K562 (cell line): ENCODE measurements at regions not wholly inside any gene's neighbourhood (a gene's known extent, or its start where the extent isn't known, plus 50 kb on each side); places are given as distances from the start of the nearest gene placed in this dataset.

Experiments used
- ATAC-seq: fragments of 200-7000 bp; cut with Tn5 transposase; 3 replicates; pipeline ENCODE4 v1.9.1; 2020; ENCODE audit warnings: moderate library complexity
- BruUV-seq: library from RNA; stranded (reverse); fragments of 400-500 nt; replicated peaks from 2 replicates; lab custom pipeline; 2021; lab: Mats Ljungman, UMichigan
- CTCF ChIA-PET: fragments of 300-600 bp; formaldehyde crosslinking; extraction: SDS; loops from one replicate; lab custom pipeline; 2021; ENCODE audit warnings: low intra/inter-chr PET ratio; lab: Yijun Ruan, JAX
- POLR2A ChIA-PET: fragments of 300-600, 350-650 bp; sonication (Branson Sonifier 250); formaldehyde crosslinking; extraction: SDS; loops from one replicate; lab custom pipeline; 2021; ENCODE audit warnings: antibody characterized with exemption, inconsistent platforms; lab: Yijun Ruan, JAX
- DNase-seq, 4 experiments: peaks; one replicate each; pipeline versions ENCODE4 v3.0.0 to v3.0.0-alpha.2; 2011 to 2018; ENCODE audit warnings: low spot score in 3 of 4, mixed read lengths in 3 of 4; ENCODE audit errors: extremely low read depth in 1 of 4
- FAIRE-seq: peaks from 2 replicates; lab custom pipeline; 2011; peaks lifted over from hg19 to GRCh38; lab: Jason Lieb, UNC
- H2AFZ ChIP-seq: 2 replicates; pipeline ENCODE4 v1.6.0; 2011; ENCODE audit warnings: low read depth, low read length, control low read depth, inconsistent platforms
- H3K27ac ChIP-seq: fragments of 200-600 bp; 3 replicates; pipeline ENCODE4 v1.8.0; 2011; ENCODE audit warnings: low read depth, mild to moderate bottlenecking, control low read depth, inconsistent platforms, low read length, moderate library complexity, mixed read lengths; ENCODE audit errors: extremely low read depth
- H3K27me3 ChIP-seq, 2 experiments: fragments of 300-600 bp in 1 of 2; 2 replicates in 1 of 2; 3 replicates in 1 of 2; pipeline versions ENCODE4 v1.6.0 to v1.8.0; 2011; ENCODE audit warnings: inconsistent platforms in 2 of 2, low read length in 2 of 2, mild to moderate bottlenecking in 1 of 2, mixed read lengths in 1 of 2, moderate library complexity in 1 of 2; ENCODE audit not compliant: control insufficient read depth in 2 of 2, insufficient read depth in 2 of 2
- H3K36me3 ChIP-seq: fragments of 300-600 bp; 3 replicates; pipeline ENCODE4 v1.8.0; 2011; ENCODE audit warnings: mild to moderate bottlenecking, low read length, inconsistent platforms; ENCODE audit not compliant: control insufficient read depth, insufficient read depth
- H3K4me1 ChIP-seq, 2 experiments: fragments of 200-600 bp in 1 of 2; replicated peaks in 1 of 2; 2 replicates in 1 of 2; 3 replicates in 1 of 2; pipeline versions ENCODE4 v1.5.1 to v1.8.0; 2011; ENCODE audit warnings: inconsistent platforms in 2 of 2, low read length in 2 of 2, mild to moderate bottlenecking in 1 of 2, mixed read lengths in 1 of 2, moderate library complexity in 1 of 2; ENCODE audit not compliant: control insufficient read depth in 2 of 2, insufficient read depth in 2 of 2
- H3K4me2 ChIP-seq: 2 replicates; pipeline ENCODE4 v1.6.1; 2011; ENCODE audit warnings: low read length, control low read depth, inconsistent platforms, mixed read lengths; ENCODE audit not compliant: insufficient read depth
- H3K4me3 ChIP-seq: fragments of 200-600 bp; sonication (generic), shearing (Covaris generic); 2 replicates; pipeline ENCODE4 v1.5.1; 2016; ENCODE audit warnings: control low read depth, inconsistent platforms
- H3K79me2 ChIP-seq: fragments of 200-600 bp; 3 replicates; pipeline ENCODE4 v1.8.0; 2011; ENCODE audit warnings: low read length, inconsistent platforms; ENCODE audit not compliant: control insufficient read depth, insufficient read depth
- H3K9ac ChIP-seq, 2 experiments: 2 replicates each; pipeline versions ENCODE4 v1.6.0 to v1.6.1; 2011; ENCODE audit warnings: low read depth in 2 of 2, low read length in 2 of 2, control low read depth in 1 of 2, inconsistent platforms in 1 of 2, mild to moderate bottlenecking in 1 of 2, mixed read lengths in 1 of 2; ENCODE audit not compliant: insufficient read depth in 1 of 2
- H3K9me1 ChIP-seq: one replicate; pipeline ENCODE4 v1.6.0; 2011; ENCODE audit warnings: inconsistent platforms, mild to moderate bottlenecking, low read length, moderate library complexity; ENCODE audit not compliant: control insufficient read depth, insufficient read depth
- H3K9me3 ChIP-seq: replicated peaks from 2 replicates; pipeline ENCODE4 v1.5.1; 2011; ENCODE audit warnings: low read depth, low read length, inconsistent platforms; ENCODE audit not compliant: control insufficient read depth, insufficient read depth
- H4K20me1 ChIP-seq: replicated peaks from 2 replicates; pipeline ENCODE4 v1.6.1; 2011; ENCODE audit warnings: low read length, inconsistent platforms, mixed read lengths; ENCODE audit not compliant: control insufficient read depth, insufficient read depth
- CREBBP ChIP-seq: IDR thresholded peaks from one replicate; pipeline ENCODE4 v1.6.1; 2012; ENCODE audit warnings: low read depth, mild to moderate bottlenecking, control low read depth, inconsistent platforms, low read length
- ELF2 ChIP-seq: fragments of 250-450 bp; sonication (Bioruptor Pico); IDR thresholded peaks from 2 replicates; pipeline ENCODE4 v1.5.0; 2021; ENCODE audit warnings: mild to moderate bottlenecking
- IFI16 ChIP-seq: fragments of 250-450 bp; sonication (Bioruptor Pico); IDR thresholded peaks from 2 replicates; pipeline ENCODE4 v2.1.2; 2022; ENCODE audit warnings: mild to moderate bottlenecking, inconsistent platforms
- KLF13 ChIP-seq: fragments of 450-650 bp; IDR thresholded peaks from 2 replicates; pipeline ENCODE4 v1.6.1; 2016; ENCODE audit warnings: missing genetic modification characterization, low read depth, mild to moderate bottlenecking, missing compliant biosample characterization, moderate library complexity, borderline replicate concordance
- MCM7 ChIP-seq, 2 experiments: fragments of 450-650 bp; IDR thresholded peaks; 2 replicates each; pipeline ENCODE4 v1.6.1; 2016 to 2018
- NR4A1 ChIP-seq, 2 experiments: fragments of 250-450 bp in 1 of 2; fragments of 450-650 bp in 1 of 2; sonication (Bioruptor Pico) in 1 of 2; IDR thresholded peaks; 2 replicates each; pipeline versions ENCODE4 v1.4.0 to v1.6.1; 2016 to 2020; ENCODE audit warnings: mild to moderate bottlenecking in 2 of 2, missing compliant biosample characterization in 1 of 2, missing genetic modification characterization in 1 of 2, moderate library complexity in 1 of 2
- SIX5 ChIP-seq, 2 experiments: IDR thresholded peaks; 2 replicates each; pipeline ENCODE4 v1.6.1; 2011; ENCODE audit warnings: low read length in 2 of 2, borderline replicate concordance in 1 of 2, low read depth in 1 of 2, mild to moderate bottlenecking in 1 of 2, moderate library complexity in 1 of 2; ENCODE audit not compliant: insufficient read depth in 1 of 2
- SMAD3 ChIP-seq: fragments of 450-650 bp; formaldehyde crosslinking; conservative IDR thresholded peaks from 2 replicates; pipeline ENCODE4 v1.4.0; 2020; ENCODE audit warnings: mild to moderate bottlenecking
- SMARCA5 ChIP-seq: fragments of 450-650 bp; IDR thresholded peaks from 2 replicates; pipeline ENCODE4 v1.6.1; 2016
- SP2 ChIP-seq: IDR thresholded peaks from 2 replicates; pipeline ENCODE4 v1.6.1; 2011; ENCODE audit warnings: mild to moderate bottlenecking, low read depth, low read length, moderate library complexity; ENCODE audit not compliant: poor library complexity, severe bottlenecking; ENCODE audit errors: extremely low read depth
- ZSCAN29 ChIP-seq: fragments of 450-650 bp; IDR thresholded peaks from 2 replicates; pipeline ENCODE4 v1.6.1; 2017
- in situ Hi-C: fragments of 300-500 bp; cut with MboI; formaldehyde crosslinking; loops from 4 replicates; pipeline ENCODE4 v1.15.0; 2018; ENCODE audit warnings: inconsistent platforms, mixed read lengths
- intact Hi-C: fragments of 100-400 bp; cut with micrococcal nuclease; formaldehyde crosslinking; loops from 2 replicates; pipeline ENCODE4 v1.14.2; 2022
- TF ChIP-seq, protein P1 (sequence below): sonication (generic); formaldehyde crosslinking; IDR thresholded peaks from 2 replicates; pipeline ENCODE4 v1.9.0; 2022; ENCODE audit warnings: mild to moderate bottlenecking, missing genetic modification reagents
- TF ChIP-seq, protein P2 (sequence below): fragments of 150-350 bp; IDR thresholded peaks from 2 replicates; pipeline ENCODE4 v1.6.1; 2014; ENCODE audit warnings: low read depth, mild to moderate bottlenecking, low read length, borderline replicate concordance
- TF ChIP-seq, protein P3 (sequence below): sonication (generic); formaldehyde crosslinking; IDR thresholded peaks from 2 replicates; pipeline ENCODE4 v1.5.0; 2020; ENCODE audit warnings: missing genetic modification reagents
- TF ChIP-seq, protein P4 (sequence below): fragments of 450-650 bp; formaldehyde crosslinking; IDR thresholded peaks from 2 replicates; pipeline ENCODE4 v1.4.0; 2022; ENCODE audit warnings: mild to moderate bottlenecking, moderate library complexity
- TF ChIP-seq, protein P5 (sequence below): fragments of 450-650 bp; conservative IDR thresholded peaks from 2 replicates; pipeline ENCODE4 v1.6.1; 2016; ENCODE audit warnings: missing genetic modification characterization, low read depth, mild to moderate bottlenecking, missing compliant biosample characterization, moderate library complexity

DNA sequence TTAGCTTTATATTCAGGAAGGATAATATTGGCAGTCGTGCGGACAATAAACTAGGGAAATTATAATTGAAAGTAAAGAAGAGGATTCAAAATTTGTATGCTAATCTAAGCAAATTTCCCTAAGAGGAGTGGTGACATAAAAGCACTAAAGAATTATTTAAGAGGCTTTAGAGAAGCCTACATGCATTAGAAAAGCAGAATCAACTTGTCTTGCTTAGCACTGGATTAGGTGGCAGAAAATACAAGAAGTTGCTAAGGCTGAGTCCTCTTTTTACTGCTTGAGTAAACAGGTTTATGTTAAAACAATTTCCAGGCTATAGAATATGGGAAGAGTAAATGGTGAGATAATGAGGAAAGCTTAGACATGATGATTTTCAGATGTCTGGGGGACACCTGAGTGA is 991.5 kb downstream of the PCDH18 start (continued):
- TF ChIP-seq, protein P1, sequence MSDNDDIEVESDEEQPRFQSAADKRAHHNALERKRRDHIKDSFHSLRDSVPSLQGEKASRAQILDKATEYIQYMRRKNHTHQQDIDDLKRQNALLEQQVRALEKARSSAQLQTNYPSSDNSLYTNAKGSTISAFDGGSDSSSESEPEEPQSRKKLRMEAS (CRISPR knock-in tag) = no peak
- TF ChIP-seq SP2 (no peak), NR4A1 (CRISPR knock-in tag; IDR thresholded peaks at IDR 0.05) (no peak), NR4A1 (tag; IDR thresholded peaks at IDR 0.05) (no peak)

DNA sequence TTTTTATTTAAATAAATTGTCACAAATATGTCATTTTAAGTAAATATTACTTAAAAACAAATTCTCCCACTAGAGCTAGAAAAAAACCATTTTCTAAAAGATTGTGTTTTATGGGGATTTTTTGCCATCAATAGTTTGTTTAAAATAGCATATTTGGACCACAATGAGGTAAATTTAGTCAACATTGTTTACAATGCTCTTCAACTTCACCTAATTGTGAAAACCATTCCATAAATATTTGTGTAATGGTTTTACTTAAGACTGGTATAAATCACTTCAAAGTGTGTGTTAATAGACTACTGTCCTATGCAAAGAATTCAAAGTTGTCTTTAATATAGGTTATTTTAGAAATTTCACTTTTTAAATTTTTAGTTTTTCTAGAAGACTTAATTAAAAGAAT is 1004.2 kb downstream of the PCDH18 start:
- FAIRE-seq = no peak
- CTCF ChIA-PET = no interaction called here
- POLR2A ChIA-PET = no interaction called here
- TF ChIP-seq SIX5 (IDR thresholded peaks at IDR 0.05; ENCODE audit: borderline replicate concordance in 1 of 2, insufficient read depth in 1 of 2, low read depth in 1 of 2, low read length in 2 of 2) (no peak), CREBBP (no peak), SMARCA5 (no peak), ELF2 (CRISPR knock-in tag) (no peak), KLF13 (tag) (no peak), SMAD3 (CRISPR knock-in tag) (no peak), ZSCAN29 (no peak), MCM7 (IDR thresholded peaks at IDR 0.05) (no peak), IFI16 (CRISPR knock-in tag) (no peak)
- TF ChIP-seq, protein P2, sequence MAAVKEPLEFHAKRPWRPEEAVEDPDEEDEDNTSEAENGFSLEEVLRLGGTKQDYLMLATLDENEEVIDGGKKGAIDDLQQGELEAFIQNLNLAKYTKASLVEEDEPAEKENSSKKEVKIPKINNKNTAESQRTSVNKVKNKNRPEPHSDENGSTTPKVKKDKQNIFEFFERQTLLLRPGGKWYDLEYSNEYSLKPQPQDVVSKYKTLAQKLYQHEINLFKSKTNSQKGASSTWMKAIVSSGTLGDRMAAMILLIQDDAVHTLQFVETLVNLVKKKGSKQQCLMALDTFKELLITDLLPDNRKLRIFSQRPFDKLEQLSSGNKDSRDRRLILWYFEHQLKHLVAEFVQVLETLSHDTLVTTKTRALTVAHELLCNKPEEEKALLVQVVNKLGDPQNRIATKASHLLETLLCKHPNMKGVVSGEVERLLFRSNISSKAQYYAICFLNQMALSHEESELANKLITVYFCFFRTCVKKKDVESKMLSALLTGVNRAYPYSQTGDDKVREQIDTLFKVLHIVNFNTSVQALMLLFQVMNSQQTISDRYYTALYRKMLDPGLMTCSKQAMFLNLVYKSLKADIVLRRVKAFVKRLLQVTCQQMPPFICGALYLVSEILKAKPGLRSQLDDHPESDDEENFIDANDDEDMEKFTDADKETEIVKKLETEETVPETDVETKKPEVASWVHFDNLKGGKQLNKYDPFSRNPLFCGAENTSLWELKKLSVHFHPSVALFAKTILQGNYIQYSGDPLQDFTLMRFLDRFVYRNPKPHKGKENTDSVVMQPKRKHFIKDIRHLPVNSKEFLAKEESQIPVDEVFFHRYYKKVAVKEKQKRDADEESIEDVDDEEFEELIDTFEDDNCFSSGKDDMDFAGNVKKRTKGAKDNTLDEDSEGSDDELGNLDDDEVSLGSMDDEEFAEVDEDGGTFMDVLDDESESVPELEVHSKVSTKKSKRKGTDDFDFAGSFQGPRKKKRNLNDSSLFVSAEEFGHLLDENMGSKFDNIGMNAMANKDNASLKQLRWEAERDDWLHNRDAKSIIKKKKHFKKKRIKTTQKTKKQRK = no peak
- TF ChIP-seq, protein P3, sequence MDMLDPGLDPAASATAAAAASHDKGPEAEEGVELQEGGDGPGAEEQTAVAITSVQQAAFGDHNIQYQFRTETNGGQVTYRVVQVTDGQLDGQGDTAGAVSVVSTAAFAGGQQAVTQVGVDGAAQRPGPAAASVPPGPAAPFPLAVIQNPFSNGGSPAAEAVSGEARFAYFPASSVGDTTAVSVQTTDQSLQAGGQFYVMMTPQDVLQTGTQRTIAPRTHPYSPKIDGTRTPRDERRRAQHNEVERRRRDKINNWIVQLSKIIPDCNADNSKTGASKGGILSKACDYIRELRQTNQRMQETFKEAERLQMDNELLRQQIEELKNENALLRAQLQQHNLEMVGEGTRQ (CRISPR knock-in tag) = no peak
- TF ChIP-seq, protein P4, sequence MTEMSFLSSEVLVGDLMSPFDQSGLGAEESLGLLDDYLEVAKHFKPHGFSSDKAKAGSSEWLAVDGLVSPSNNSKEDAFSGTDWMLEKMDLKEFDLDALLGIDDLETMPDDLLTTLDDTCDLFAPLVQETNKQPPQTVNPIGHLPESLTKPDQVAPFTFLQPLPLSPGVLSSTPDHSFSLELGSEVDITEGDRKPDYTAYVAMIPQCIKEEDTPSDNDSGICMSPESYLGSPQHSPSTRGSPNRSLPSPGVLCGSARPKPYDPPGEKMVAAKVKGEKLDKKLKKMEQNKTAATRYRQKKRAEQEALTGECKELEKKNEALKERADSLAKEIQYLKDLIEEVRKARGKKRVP (CRISPR knock-in tag) = no peak
- TF ChIP-seq, protein P5, sequence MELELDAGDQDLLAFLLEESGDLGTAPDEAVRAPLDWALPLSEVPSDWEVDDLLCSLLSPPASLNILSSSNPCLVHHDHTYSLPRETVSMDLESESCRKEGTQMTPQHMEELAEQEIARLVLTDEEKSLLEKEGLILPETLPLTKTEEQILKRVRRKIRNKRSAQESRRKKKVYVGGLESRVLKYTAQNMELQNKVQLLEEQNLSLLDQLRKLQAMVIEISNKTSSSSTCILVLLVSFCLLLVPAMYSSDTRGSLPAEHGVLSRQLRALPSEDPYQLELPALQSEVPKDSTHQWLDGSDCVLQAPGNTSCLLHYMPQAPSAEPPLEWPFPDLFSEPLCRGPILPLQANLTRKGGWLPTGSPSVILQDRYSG = no peak

More for the DNA sequence above, 1004.2 kb downstream of the PCDH18 start:
- H2AFZ ChIP-seq = no peak overlapping the region
- no peak overlapping the region for H3K9ac ChIP-seq
- no peaks in the 10 kb centered on the region for H3K79me2 ChIP-seq
- DNase-seq (no peak), ATAC-seq (no peak)
- no peak overlapping the region for H3K27ac ChIP-seq
- H3K4me1 ChIP-seq = no peaks in the 10 kb centered on the region
- no peaks in the 10 kb centered on the region for H3K27me3 ChIP-seq
- H3K4me3 ChIP-seq = no peak overlapping the region
- H3K36me3 ChIP-seq = no peaks in the 10 kb centered on the region
- in situ Hi-C loops = no loop called here
- intact Hi-C loops = no loop called here
- H3K9me1 ChIP-seq = no peaks in the 10 kb centered on the region
- BruUV-seq = no TSS peak
- H3K4me2 ChIP-seq = no peak overlapping the region
- H4K20me1 ChIP-seq = no peaks in the 10 kb centered on the region
- no peaks in the 10 kb centered on the region for H3K9me3 ChIP-seq
